Adrenal gland (tissue), 5 donors: ENCODE measurements at regions not wholly inside any gene's neighbourhood (a gene's known extent, or its start where the extent isn't known, plus 50 kb on each side); places are given as distances from the start of the nearest gene placed in this dataset.

Source experiments
- POLR2A ChIP-seq, 2 donors: fragments of 450-650 bp; IDR thresholded peaks; one replicate each; pipeline ENCODE4 v1.6.1; 2017; ENCODE audit warnings: antibody characterized with exemption in 2 of 2, mild to moderate bottlenecking in 2 of 2, moderate library complexity in 1 of 2
- TF ChIP-seq, protein P1 (sequence below), 6 experiments: fragments of 450-650 bp in 4 of 6; fragments of 200-600 bp in 2 of 6; sonication (generic) in 1 of 6; IDR thresholded peaks; 1 replicate in 5 of 6; 2 replicates in 1 of 6; pipeline versions ENCODE4 v1.5.1 to v1.8.0; 2016 to 2021; ENCODE audit warnings: antibody characterized with exemption in 6 of 6, mild to moderate bottlenecking in 2 of 6, moderate library complexity in 1 of 6
- donor health status: DM: no; HTN: no; CAD: no.

DNA sequence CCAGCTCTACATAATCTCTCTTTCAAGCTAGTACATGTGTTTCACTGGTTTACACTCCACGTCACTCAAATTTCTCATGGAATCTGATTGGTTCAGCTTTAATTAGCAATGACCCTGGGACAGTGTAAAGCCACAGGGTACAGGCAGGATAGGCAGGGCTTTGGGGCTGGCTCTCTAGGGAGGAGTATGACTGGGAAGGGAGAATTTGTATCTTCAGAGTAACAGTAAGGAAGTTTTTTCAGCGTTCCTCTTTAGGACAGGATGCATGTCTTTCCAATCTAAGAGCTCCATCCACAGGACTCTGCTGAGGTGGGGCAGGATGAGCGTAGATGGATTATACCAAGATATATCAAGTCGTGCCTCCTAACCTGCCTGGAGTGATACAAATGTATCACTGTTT is 112.0 kb upstream of the CLEC14A start:
- TF ChIP-seq, protein P1, sequence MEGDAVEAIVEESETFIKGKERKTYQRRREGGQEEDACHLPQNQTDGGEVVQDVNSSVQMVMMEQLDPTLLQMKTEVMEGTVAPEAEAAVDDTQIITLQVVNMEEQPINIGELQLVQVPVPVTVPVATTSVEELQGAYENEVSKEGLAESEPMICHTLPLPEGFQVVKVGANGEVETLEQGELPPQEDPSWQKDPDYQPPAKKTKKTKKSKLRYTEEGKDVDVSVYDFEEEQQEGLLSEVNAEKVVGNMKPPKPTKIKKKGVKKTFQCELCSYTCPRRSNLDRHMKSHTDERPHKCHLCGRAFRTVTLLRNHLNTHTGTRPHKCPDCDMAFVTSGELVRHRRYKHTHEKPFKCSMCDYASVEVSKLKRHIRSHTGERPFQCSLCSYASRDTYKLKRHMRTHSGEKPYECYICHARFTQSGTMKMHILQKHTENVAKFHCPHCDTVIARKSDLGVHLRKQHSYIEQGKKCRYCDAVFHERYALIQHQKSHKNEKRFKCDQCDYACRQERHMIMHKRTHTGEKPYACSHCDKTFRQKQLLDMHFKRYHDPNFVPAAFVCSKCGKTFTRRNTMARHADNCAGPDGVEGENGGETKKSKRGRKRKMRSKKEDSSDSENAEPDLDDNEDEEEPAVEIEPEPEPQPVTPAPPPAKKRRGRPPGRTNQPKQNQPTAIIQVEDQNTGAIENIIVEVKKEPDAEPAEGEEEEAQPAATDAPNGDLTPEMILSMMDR (IDR thresholded peaks at IDR 0.05) = no peak
- TF ChIP-seq POLR2A (IDR thresholded peaks at IDR 0.05) = no peak
